ENCODE measurements at regions not wholly inside any gene's neighbourhood (a gene's known extent, or its start where the extent isn't known, plus 50 kb on each side); places are given as distances from the start of the nearest gene placed in this dataset.

DNA sequence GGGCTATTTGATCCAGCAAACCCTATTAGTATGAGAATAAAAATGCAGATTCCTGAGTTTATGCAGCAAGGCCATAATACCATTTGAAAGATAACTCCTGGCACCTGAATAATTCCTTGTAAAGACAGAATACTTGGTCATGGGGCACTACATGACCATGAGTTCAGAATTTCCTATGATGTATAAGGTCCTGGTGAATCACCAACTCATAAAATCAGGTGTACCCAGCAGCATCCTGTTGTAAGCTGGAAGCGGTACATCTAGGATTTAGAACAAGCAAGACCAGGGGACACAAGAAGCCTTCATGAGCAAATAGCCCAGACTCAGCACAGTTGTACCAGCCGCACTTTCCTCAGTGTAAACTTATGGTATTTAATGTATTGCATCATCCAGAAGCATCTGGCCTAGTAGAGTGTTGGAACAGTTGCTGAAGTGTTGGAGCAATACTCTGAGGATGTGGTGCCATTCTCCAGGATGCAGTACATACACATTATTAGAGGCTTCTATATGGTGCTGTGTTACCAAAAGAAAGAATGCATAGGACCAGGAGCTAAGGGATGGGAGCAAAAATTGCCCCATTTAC is 233.4 kb downstream of the SQOR start:
- 53% methylated on average over 2 of the region's 2 CpGs for WGBS (ENCODE audit: insufficient coverage, insufficient replicate concordance, low lambda C conversion rate, missing lambda C conversion rate)
- FAIRE-seq = no peak
- TF ChIP-seq, protein P1, sequence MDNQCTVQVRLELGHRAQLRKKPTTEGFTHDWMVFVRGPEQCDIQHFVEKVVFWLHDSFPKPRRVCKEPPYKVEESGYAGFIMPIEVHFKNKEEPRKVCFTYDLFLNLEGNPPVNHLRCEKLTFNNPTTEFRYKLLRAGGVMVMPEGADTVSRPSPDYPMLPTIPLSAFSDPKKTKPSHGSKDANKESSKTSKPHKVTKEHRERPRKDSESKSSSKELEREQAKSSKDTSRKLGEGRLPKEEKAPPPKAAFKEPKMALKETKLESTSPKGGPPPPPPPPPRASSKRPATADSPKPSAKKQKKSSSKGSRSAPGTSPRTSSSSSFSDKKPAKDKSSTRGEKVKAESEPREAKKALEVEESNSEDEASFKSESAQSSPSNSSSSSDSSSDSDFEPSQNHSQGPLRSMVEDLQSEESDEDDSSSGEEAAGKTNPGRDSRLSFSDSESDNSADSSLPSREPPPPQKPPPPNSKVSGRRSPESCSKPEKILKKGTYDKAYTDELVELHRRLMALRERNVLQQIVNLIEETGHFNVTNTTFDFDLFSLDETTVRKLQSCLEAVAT (IDR thresholded peaks at IDR 0.05) = no peak
- CTCF ChIA-PET = no interaction called here
- H3K79me2 ChIP-seq (ENCODE audit: control insufficient read depth, insufficient read depth, low read length) = no peaks in the 10 kb centered on the region
- in situ Hi-C loops (cut with MboI) = no loop called here
- H3K36me3 ChIP-seq (ENCODE audit: control insufficient read depth in 2 of 2, insufficient read depth in 2 of 2, low read length in 1 of 2) = no peaks in the 10 kb centered on the region
- no TSS peak for BruUV-seq (replicated peaks)
- H3K27ac ChIP-seq (ENCODE audit: control insufficient read depth, insufficient read depth) = no peak overlapping the region
- H3K4me1 ChIP-seq (ENCODE audit: control insufficient read depth, insufficient read depth, low read length) = no peaks in the 10 kb centered on the region
- H3K27me3 ChIP-seq (replicated peaks in 1 of 2; ENCODE audit: control insufficient read depth in 2 of 2, insufficient read depth in 2 of 2, low read length in 1 of 2) = no peaks in the 10 kb centered on the region
- H3K4me2 ChIP-seq (ENCODE audit: control insufficient read depth, insufficient read depth) = no peak overlapping the region
- POLR2A ChIA-PET = no interaction called here
- H4K20me1 ChIP-seq (ENCODE audit: control insufficient read depth, insufficient read depth) = no peaks in the 10 kb centered on the region
- intact Hi-C loops (cut with micrococcal nuclease; ENCODE audit: unreplicated experiment) = no loop called here
- no peak overlapping the region for H3K4me3 ChIP-seq
- no peak for DNase-seq (ENCODE audit: low read depth, low spot score)
- ATAC-seq = no peak
- no peak overlapping the region for H3K9ac ChIP-seq (ENCODE audit: control insufficient read depth, insufficient read depth, low read length)
- H3K9me3 ChIP-seq (replicated peaks; ENCODE audit: control insufficient read depth, insufficient read depth, low read length) = no peaks in the 10 kb centered on the region; the same call in 2 of the 3 replicates
- H2AFZ ChIP-seq (ENCODE audit: control insufficient read depth, low read depth, low read length) = no peak overlapping the region
- RAD21 ChIA-PET (ENCODE audit: unreplicated experiment) = no interaction called here
- SMC1A ChIA-PET (ENCODE audit: uncharacterized antibody, unreplicated experiment) = no interaction called here

DNA sequence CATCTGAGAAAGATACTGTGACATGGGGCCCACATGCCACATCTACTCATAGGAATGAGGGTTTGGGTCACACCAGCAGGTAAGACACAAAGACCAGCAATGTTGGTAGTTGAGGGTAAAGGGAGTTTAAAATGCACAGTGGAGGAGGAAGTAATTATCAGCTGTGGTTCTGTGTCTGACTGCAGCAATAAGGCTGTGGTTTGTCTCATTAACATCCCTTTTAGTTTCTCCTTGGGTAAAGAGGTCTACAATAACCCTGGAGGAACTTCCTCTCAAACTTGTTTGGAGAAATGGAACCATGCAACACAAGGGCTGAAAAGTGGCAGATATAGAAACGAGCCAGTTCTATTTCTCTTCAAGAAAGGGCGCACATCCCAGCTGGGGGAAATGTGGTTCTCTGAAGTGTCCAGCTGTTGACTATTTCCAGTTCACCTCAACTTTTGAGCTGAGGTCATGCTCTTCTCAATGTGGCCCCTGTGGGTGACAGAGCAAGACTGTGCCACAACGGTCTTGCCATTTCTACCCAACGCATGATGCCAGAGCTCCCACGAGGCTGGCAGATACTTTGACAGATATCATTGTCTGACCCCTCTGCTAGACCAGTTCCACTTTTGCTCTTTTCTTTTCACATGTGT is 234.3 kb downstream of the SQOR start:
- WGBS (ENCODE audit: insufficient coverage, insufficient replicate concordance, low lambda C conversion rate, missing lambda C conversion rate) = 2% methylated on average over 5 of the region's 5 CpGs
- Histone ChIP-seq H3K9me3 (replicated peaks; ENCODE audit: control insufficient read depth, insufficient read depth, low read length) (no peaks in the 10 kb centered on the region; the same call in 2 of the 3 replicates), H3K9ac (ENCODE audit: control insufficient read depth, insufficient read depth, low read length) (no peak overlapping the region), H3K27me3 (replicated peaks in 1 of 2; ENCODE audit: control insufficient read depth in 2 of 2, insufficient read depth in 2 of 2, low read length in 1 of 2) (no peaks in the 10 kb centered on the region), H2AFZ (ENCODE audit: control insufficient read depth, low read depth, low read length) (no peak overlapping the region), H3K4me1 (ENCODE audit: control insufficient read depth, insufficient read depth, low read length) (no peaks in the 10 kb centered on the region), H4K20me1 (ENCODE audit: control insufficient read depth, insufficient read depth) (no peaks in the 10 kb centered on the region), H3K36me3 (ENCODE audit: control insufficient read depth in 2 of 2, insufficient read depth in 2 of 2, low read length in 1 of 2) (no peaks in the 10 kb centered on the region), H3K27ac (ENCODE audit: control insufficient read depth, insufficient read depth) (no peak overlapping the region), H3K79me2 (ENCODE audit: control insufficient read depth, insufficient read depth, low read length) (no peaks in the 10 kb centered on the region), H3K4me2 (ENCODE audit: control insufficient read depth, insufficient read depth) (no peak overlapping the region), H3K4me3 (no peak overlapping the region)
- no peak for ATAC-seq
- ChIA-PET SMC1A (ENCODE audit: uncharacterized antibody, unreplicated experiment) (no interaction called here), POLR2A (no interaction called here), CTCF (no interaction called here), RAD21 (ENCODE audit: unreplicated experiment) (no interaction called here)
- no peak for DNase-seq (ENCODE audit: low read depth, low spot score)
- no peak for FAIRE-seq
- in situ Hi-C loops (cut with MboI) (no loop called here), intact Hi-C loops (cut with micrococcal nuclease; ENCODE audit: unreplicated experiment) (no loop called here)
- BruUV-seq (replicated peaks) = no TSS peak
- TF ChIP-seq, protein P2, sequence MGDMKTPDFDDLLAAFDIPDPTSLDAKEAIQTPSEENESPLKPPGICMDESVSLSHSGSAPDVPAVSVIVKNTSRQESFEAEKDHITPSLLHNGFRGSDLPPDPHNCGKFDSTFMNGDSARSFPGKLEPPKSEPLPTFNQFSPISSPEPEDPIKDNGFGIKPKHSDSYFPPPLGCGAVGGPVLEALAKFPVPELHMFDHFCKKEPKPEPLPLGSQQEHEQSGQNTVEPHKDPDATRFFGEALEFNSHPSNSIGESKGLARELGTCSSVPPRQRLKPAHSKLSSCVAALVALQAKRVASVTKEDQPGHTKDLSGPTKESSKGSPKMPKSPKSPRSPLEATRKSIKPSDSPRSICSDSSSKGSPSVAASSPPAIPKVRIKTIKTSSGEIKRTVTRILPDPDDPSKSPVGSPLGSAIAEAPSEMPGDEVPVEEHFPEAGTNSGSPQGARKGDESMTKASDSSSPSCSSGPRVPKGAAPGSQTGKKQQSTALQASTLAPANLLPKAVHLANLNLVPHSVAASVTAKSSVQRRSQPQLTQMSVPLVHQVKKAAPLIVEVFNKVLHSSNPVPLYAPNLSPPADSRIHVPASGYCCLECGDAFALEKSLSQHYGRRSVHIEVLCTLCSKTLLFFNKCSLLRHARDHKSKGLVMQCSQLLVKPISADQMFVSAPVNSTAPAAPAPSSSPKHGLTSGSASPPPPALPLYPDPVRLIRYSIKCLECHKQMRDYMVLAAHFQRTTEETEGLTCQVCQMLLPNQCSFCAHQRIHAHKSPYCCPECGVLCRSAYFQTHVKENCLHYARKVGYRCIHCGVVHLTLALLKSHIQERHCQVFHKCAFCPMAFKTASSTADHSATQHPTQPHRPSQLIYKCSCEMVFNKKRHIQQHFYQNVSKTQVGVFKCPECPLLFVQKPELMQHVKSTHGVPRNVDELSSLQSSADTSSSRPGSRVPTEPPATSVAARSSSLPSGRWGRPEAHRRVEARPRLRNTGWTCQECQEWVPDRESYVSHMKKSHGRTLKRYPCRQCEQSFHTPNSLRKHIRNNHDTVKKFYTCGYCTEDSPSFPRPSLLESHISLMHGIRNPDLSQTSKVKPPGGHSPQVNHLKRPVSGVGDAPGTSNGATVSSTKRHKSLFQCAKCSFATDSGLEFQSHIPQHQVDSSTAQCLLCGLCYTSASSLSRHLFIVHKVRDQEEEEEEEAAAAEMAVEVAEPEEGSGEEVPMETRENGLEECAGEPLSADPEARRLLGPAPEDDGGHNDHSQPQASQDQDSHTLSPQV (IDR thresholded peaks at IDR 0.05) = no peak
- TF ChIP-seq SUPT20H (IDR thresholded peaks at IDR 0.05; ENCODE audit: borderline replicate concordance, control insufficient read depth, low read depth, low read length) (no peak), ZSCAN29 (IDR thresholded peaks at IDR 0.05) (no peak), STAT3 (IDR thresholded peaks at IDR 0.05; ENCODE audit: low read depth, low read length) (no peak), CBX3 (IDR thresholded peaks at IDR 0.05; ENCODE audit: borderline replicate concordance, low read depth) (no peak), SMARCA5 (IDR thresholded peaks at IDR 0.05) (no peak), TBL1XR1 (IDR thresholded peaks at IDR 0.05; ENCODE audit: low read depth, low read length) (no peak), NRF1 (conservative IDR thresholded peaks at IDR 0.05; ENCODE audit: low read depth, low read length) (no peak), JUNB (IDR thresholded peaks at IDR 0.05) (no peak), BACH1 (IDR thresholded peaks at IDR 0.05; ENCODE audit: borderline replicate concordance) (no peak), ZNF207 (IDR thresholded peaks at IDR 0.05; ENCODE audit: borderline replicate concordance) (no peak), SRF (IDR thresholded peaks at IDR 0.05; ENCODE audit: low read depth in 2 of 2, low read length in 2 of 2) (no peak)

Data from GM12878 (cell line).